B cell (primary cell): ENCODE measurements at regions not wholly inside any gene's neighbourhood (a gene's known extent, or its start where the extent isn't known, plus 50 kb on each side); places are given as distances from the start of the nearest gene placed in this dataset.

ENCODE experiments used
- ATAC-seq: fragments of 200-7000 bp; cut with Tn5 transposase; one replicate; pipeline ENCODE4 v1.10.0; 2021; ENCODE audit warnings: low read depth, mild to moderate bottlenecking, moderate number of reproducible peaks, moderate library complexity
- CTCF ChIA-PET: fragments of 350-600 bp; sonication (Branson Sonifier 250); formaldehyde crosslinking; loops from one replicate; lab custom pipeline; 2021; ENCODE audit warnings: antibody characterized with exemption, inconsistent platforms; lab: Charles Lee
- POLR2A ChIA-PET: fragments of 350-600 bp; sonication (Branson Sonifier 250); formaldehyde crosslinking; loops from one replicate; lab custom pipeline; 2021; ENCODE audit warnings: antibody characterized with exemption; lab: Charles Lee
- DNase-seq: peaks from one replicate; pipeline ENCODE4 v3.0.0; 2013
- H2AFZ ChIP-seq: 2 replicates; pipeline ENCODE4 v1.6.1; 2012; ENCODE audit warnings: mild to moderate bottlenecking, low read depth, low read length; ENCODE audit not compliant: insufficient read depth, poor library complexity, severe bottlenecking
- H3K27ac ChIP-seq, 2 donors: 1 replicate in 1 of 2; 2 replicates in 1 of 2; pipeline ENCODE4 v1.5.1; 2012 to 2013; ENCODE audit warnings: low read length in 2 of 2, mild to moderate bottlenecking in 2 of 2, moderate library complexity in 1 of 2
- H3K27me3 ChIP-seq, 4 experiments: fragments of 200-600 bp in 1 of 4; sonication (generic) in 1 of 4; replicated peaks in 1 of 4; 1 replicate in 2 of 4; 2 replicates in 2 of 4; pipeline versions ENCODE4 v1.6.1 to v1.7.0; 2013 to 2016; ENCODE audit warnings: low read length in 3 of 4, mild to moderate bottlenecking in 2 of 4, mixed read lengths in 1 of 4, moderate library complexity in 1 of 4; ENCODE audit not compliant: insufficient read depth in 4 of 4, control insufficient read depth in 3 of 4; ENCODE audit errors: control extremely low read depth in 1 of 4
- H3K36me3 ChIP-seq, 2 experiments: replicated peaks in 1 of 2; 1 replicate in 1 of 2; 2 replicates in 1 of 2; pipeline versions ENCODE4 v1.6.1 to v1.7.1; 2013; ENCODE audit warnings: low read length in 1 of 2; ENCODE audit not compliant: insufficient read depth in 2 of 2, control insufficient read depth in 1 of 2; ENCODE audit errors: control extremely low read depth in 1 of 2, extremely low read depth in 1 of 2
- H3K4me1 ChIP-seq, 2 donors: fragments of 200-600 bp in 1 of 2; sonication (generic) in 1 of 2; 1 replicate in 1 of 2; 2 replicates in 1 of 2; pipeline versions ENCODE4 v1.5.1 to v1.6.1; 2013 to 2017; ENCODE audit warnings: low read length in 2 of 2; ENCODE audit not compliant: control insufficient read depth in 2 of 2, insufficient read depth in 2 of 2
- H3K4me2 ChIP-seq: replicated peaks from 2 replicates; pipeline ENCODE3; 2012; ENCODE audit warnings: mild to moderate bottlenecking, low read depth, low read length; ENCODE audit not compliant: poor library complexity, severe bottlenecking
- H3K4me3 ChIP-seq, 5 experiments: fragments of 200-600 bp in 1 of 5; sonication (generic) in 1 of 5; 1 replicate in 3 of 5; 2 replicates in 2 of 5; pipeline versions ENCODE4 v1.5.1 to v1.7.0; 2011 to 2016; ENCODE audit warnings: low read length in 4 of 5, mild to moderate bottlenecking in 4 of 5, low read depth in 2 of 5, control low read depth in 1 of 5, moderate library complexity in 1 of 5; ENCODE audit not compliant: insufficient read depth in 1 of 5; ENCODE audit errors: control extremely low read depth in 1 of 5, extremely low read depth in 1 of 5
- H3K79me2 ChIP-seq: fragments of 200-600 bp; sonication (generic); one replicate; pipeline ENCODE4 v1.6.0; 2016; ENCODE audit warnings: low read length; ENCODE audit not compliant: control insufficient read depth, insufficient read depth
- H3K9ac ChIP-seq: fragments of 200-600 bp; sonication (generic); 2 replicates; pipeline ENCODE4 v1.6.1; 2017; ENCODE audit warnings: mild to moderate bottlenecking, low read length, moderate library complexity
- H3K9me3 ChIP-seq, 3 donors: one replicate each; pipeline versions ENCODE4 v1.6.1 to v1.7.1; 2013; ENCODE audit warnings: low read length in 2 of 3; ENCODE audit not compliant: control insufficient read depth in 2 of 3, insufficient read depth in 1 of 3; ENCODE audit errors: control extremely low read depth in 1 of 3
- H4K20me1 ChIP-seq: 2 replicates; pipeline ENCODE4 v1.6.0; 2012; ENCODE audit warnings: mild to moderate bottlenecking, low read length; ENCODE audit not compliant: insufficient read depth, control insufficient read depth, poor library complexity, severe bottlenecking
- H3K27ac Mint-ChIP-seq: one replicate; pipeline ENCODE4 v1.8.0; 2021; ENCODE audit warnings: mixed read lengths
- H3K27me3 Mint-ChIP-seq: one replicate; pipeline ENCODE4 v1.8.0; 2021; ENCODE audit warnings: mixed read lengths
- H3K4me1 Mint-ChIP-seq: one replicate; pipeline ENCODE4 v1.8.0; 2021; ENCODE audit warnings: mixed read lengths
- H3K4me3 Mint-ChIP-seq: one replicate; pipeline ENCODE4 v1.8.0; 2021; ENCODE audit warnings: mixed read lengths
- H3K9me3 Mint-ChIP-seq: one replicate; pipeline ENCODE4 v1.8.0; 2022; ENCODE audit warnings: mixed read lengths; ENCODE audit not compliant: insufficient read depth
- CTCF ChIP-seq: fragments of 200-600 bp; IDR thresholded peaks from one replicate; pipeline ENCODE4 v1.8.0; 2022; ENCODE audit warnings: antibody characterized with exemption, mild to moderate bottlenecking
- EZH2 ChIP-seq: IDR thresholded peaks from 2 replicates; pipeline ENCODE4 v1.6.1; 2012; ENCODE audit warnings: borderline replicate concordance, low read depth, mild to moderate bottlenecking, moderate library complexity, low read length; ENCODE audit not compliant: insufficient read depth, poor library complexity, severe bottlenecking
- WGBS: methylation state at CpG from one replicate; pipeline ENCODE4 v1.1.5; 2013; ENCODE audit warnings: missing lambda C conversion rate; ENCODE audit not compliant: insufficient coverage; 5-methylcytosine and 5-hydroxymethylcytosine counted together
- intact Hi-C: fragments of 100-400 bp; cut with micrococcal nuclease; formaldehyde crosslinking; loops from one replicate; pipeline ENCODE4 v1.10.0; 2022

- no peak overlapping the region for H3K27ac ChIP-seq
- POLR2A ChIA-PET = no interaction called here
- H3K27ac Mint-ChIP-seq = no peak overlapping the region
- peaks cover 0 to 4% (median 0%) of the 10 kb centered on the region in 3 donors for H3K9me3 ChIP-seq
- intact Hi-C loops = no loop called here
- no peak overlapping the region for H2AFZ ChIP-seq
- ATAC-seq (no peak), DNase-seq (no peak)
- no peaks in the 10 kb centered on the region for H3K79me2 ChIP-seq
- H3K4me3 Mint-ChIP-seq = no peak overlapping the region
- no peaks in the 10 kb centered on the region for H3K27me3 ChIP-seq
- no peak overlapping the region for H3K4me3 ChIP-seq
- no peaks in the 10 kb centered on the region for H3K36me3 ChIP-seq
- peaks cover 4% of the 10 kb centered on the region for H3K27me3 Mint-ChIP-seq
- 100% methylated on average over 3 of the region's 3 CpGs for WGBS
- TF ChIP-seq EZH2 = no peak
- CTCF ChIA-PET = no interaction called here
- H3K9ac ChIP-seq = no peak overlapping the region
- H4K20me1 ChIP-seq = no peaks in the 10 kb centered on the region
- H3K4me2 ChIP-seq = no peak overlapping the region
- H3K4me1 Mint-ChIP-seq = peaks cover 26% of the 10 kb centered on the region
- peaks cover 4% of the 10 kb centered on the region for H3K9me3 Mint-ChIP-seq
- H3K4me1 ChIP-seq = peaks cover 5 to 15% of the 10 kb centered on the region in 2 donors
These were observed 117.3 kb downstream of the RHOU start for GRCh38 chr1:228852511-228853088.

- H3K27me3 ChIP-seq = no peaks in the 10 kb centered on the region
- H3K9me3 ChIP-seq = peaks cover 0 to 4% (median 0%) of the 10 kb centered on the region in 3 donors
- no peak overlapping the region for H2AFZ ChIP-seq
- H3K4me1 Mint-ChIP-seq = peaks cover 26% of the 10 kb centered on the region
- no peak overlapping the region for H3K27ac ChIP-seq
- no peak overlapping the region for H3K4me2 ChIP-seq
- no peak overlapping the region for H3K9ac ChIP-seq
- no peak overlapping the region for H3K4me3 ChIP-seq
- ChIA-PET POLR2A (no interaction called here), CTCF (no interaction called here)
- no peak overlapping the region for H3K4me3 Mint-ChIP-seq
- H3K4me1 ChIP-seq = peaks cover 5 to 15% of the 10 kb centered on the region in 2 donors
- DNase-seq (no peak), ATAC-seq (no peak)
- no CpG with 5 or more reads among the region's 2 CpGs for WGBS
- no peaks in the 10 kb centered on the region for H3K79me2 ChIP-seq
- peaks cover 4% of the 10 kb centered on the region for H3K9me3 Mint-ChIP-seq
- no peaks in the 10 kb centered on the region for H3K36me3 ChIP-seq
- no peak overlapping the region for H3K27ac Mint-ChIP-seq
- no peak for TF ChIP-seq EZH2
- TF ChIP-seq CTCF = no peak
- H3K27me3 Mint-ChIP-seq = peaks cover 4% of the 10 kb centered on the region
- intact Hi-C loops = no loop called here
- H4K20me1 ChIP-seq = no peaks in the 10 kb centered on the region
These were observed 117.9 kb downstream of the RHOU start for GRCh38 chr1:228853191-228853590.
